ENCODE measurements at regions not wholly inside any gene's neighbourhood (a gene's known extent, or its start where the extent isn't known, plus 50 kb on each side); places are given as distances from the start of the nearest gene placed in this dataset.

DNA sequence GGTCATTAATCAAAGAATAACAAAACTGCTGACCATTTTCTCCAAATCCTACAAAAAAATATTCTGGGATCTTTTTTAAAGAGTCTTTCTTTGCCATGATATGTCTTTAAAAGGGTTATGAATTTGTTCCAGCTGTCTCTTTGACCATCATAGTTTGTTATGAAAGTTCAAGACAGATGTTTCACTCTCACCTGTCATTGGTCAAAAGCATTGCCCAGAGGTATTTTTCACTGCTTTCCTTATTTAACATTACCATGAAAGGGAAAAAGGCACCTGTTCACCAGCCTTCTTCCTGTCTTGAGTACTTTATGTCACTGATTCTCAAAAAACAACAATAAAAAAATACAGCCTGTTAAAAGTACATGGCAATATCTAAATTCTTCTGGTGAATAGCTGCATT lies 643.8 kb downstream of the FAT4 start:
- TF ChIP-seq, protein P1, sequence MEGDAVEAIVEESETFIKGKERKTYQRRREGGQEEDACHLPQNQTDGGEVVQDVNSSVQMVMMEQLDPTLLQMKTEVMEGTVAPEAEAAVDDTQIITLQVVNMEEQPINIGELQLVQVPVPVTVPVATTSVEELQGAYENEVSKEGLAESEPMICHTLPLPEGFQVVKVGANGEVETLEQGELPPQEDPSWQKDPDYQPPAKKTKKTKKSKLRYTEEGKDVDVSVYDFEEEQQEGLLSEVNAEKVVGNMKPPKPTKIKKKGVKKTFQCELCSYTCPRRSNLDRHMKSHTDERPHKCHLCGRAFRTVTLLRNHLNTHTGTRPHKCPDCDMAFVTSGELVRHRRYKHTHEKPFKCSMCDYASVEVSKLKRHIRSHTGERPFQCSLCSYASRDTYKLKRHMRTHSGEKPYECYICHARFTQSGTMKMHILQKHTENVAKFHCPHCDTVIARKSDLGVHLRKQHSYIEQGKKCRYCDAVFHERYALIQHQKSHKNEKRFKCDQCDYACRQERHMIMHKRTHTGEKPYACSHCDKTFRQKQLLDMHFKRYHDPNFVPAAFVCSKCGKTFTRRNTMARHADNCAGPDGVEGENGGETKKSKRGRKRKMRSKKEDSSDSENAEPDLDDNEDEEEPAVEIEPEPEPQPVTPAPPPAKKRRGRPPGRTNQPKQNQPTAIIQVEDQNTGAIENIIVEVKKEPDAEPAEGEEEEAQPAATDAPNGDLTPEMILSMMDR (conservative IDR thresholded peaks at IDR 0.05; ENCODE audit: control insufficient read depth, insufficient read depth, low read depth, low read length) = no peak
- DNase-seq (ENCODE audit: low read depth) = no peak
- no peak overlapping the region for H3K4me3 ChIP-seq (ENCODE audit: control insufficient read depth, low read depth, low read length)

DNA sequence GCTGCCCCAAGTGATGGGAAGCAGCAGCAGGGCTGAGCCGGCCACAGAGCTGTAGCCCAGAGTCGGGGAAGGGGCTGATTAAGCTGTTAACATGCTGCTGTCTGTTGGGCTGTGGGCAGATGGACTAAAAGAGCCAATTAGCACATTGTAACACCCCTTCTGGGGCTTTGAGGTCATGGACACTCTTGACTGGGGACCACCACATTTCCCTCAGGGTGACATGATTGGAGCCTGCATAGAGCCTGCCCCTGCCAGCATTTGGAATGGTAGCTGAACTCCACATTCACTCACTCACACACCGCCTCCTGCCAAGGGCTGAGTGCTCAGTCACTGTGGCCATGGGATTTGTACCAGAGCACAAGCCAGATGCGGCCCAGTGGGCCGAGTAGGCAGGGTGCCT lies 646.9 kb downstream of the FAT4 start:
- no peak overlapping the region for H3K4me3 ChIP-seq (ENCODE audit: control insufficient read depth, low read depth, low read length)
- TF ChIP-seq, protein P1 (conservative IDR thresholded peaks at IDR 0.05; ENCODE audit: control insufficient read depth, insufficient read depth, low read depth, low read length) = no peak
- no peak for DNase-seq (ENCODE audit: low read depth)

DNA sequence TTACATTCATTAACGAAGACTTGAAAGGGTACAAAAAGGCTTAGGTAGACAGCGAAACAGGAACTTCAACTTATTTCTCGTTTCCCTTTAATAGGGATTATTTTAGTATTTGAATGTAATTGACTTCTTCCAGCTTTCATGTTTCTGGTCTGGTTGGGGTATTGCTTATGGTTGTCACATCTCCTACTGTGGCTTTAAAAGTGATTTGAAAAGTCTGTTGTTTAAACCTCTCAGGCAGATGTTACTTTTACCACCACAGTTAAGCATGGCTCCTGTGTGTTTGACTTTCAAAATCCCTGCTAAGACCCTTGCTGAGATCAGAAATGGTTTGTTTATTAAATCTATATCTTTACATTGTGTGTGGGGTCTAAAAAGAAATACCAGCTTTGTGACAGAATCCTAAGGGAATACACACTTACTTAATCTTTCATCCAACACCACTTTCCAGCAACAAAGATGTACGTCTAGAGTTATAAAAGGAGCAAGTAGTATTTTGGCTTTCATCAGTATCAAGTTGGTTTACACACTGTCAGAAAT lies 661.2 kb downstream of the FAT4 start:
- no peak for DNase-seq (ENCODE audit: low read depth)
- TF ChIP-seq, protein P1 (conservative IDR thresholded peaks at IDR 0.05; ENCODE audit: control insufficient read depth, insufficient read depth, low read depth, low read length) = no peak

DNA sequence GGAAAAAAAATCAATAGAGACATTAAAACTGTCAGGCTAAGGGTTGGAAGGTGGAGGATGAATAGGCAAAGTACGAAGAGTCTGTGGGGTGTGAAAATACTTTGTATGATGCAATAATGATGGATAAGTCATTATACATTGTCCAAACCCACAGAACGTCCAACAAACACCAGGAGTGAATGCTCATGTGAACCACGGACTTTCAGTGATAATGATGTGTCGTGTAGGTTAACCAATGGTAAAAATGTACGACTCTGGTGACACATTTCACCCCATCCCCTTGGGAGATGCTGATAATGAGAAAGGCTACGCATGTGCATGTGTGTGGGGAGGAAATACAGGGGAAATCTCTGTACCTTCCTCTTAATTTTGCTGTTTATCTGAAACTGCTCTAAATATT lies 665.2 kb downstream of the FAT4 start:
- no peak overlapping the region for H3K4me3 ChIP-seq (ENCODE audit: control insufficient read depth, low read depth, low read length)
- peak; percentile 6 for DNase-seq (ENCODE audit: low read depth)
- TF ChIP-seq, protein P1 (conservative IDR thresholded peaks at IDR 0.05; ENCODE audit: control insufficient read depth, insufficient read depth, low read depth, low read length) = no peak

More for the DNA sequence above, 661.2 kb downstream of the FAT4 start:
- no peak overlapping the region for H3K4me3 ChIP-seq (ENCODE audit: control insufficient read depth, low read depth, low read length)

DNA sequence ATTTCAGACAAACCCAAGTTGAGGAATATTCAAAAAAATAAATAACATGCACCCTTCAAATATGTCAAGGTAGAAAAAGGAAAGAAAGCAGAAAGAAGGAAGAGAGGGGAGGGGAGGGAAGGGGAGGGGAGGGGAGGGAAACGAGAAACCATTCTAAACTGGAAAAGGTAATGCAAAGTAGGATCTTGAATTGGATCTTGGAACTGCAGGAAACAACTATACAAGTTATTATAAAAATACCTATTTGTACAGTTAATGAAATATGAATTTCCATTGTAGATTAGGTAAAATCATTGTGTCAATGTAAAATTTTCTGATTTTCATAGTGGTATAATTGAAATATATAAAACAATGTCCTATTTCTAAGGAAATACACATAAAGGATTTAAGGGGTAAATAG lies 668.4 kb downstream of the FAT4 start:
- TF ChIP-seq, protein P1 (conservative IDR thresholded peaks at IDR 0.05; ENCODE audit: control insufficient read depth, insufficient read depth, low read depth, low read length) = no peak
- H3K4me3 ChIP-seq (ENCODE audit: control insufficient read depth, low read depth, low read length) = no peak overlapping the region
- no peak for DNase-seq (ENCODE audit: low read depth)

DNA sequence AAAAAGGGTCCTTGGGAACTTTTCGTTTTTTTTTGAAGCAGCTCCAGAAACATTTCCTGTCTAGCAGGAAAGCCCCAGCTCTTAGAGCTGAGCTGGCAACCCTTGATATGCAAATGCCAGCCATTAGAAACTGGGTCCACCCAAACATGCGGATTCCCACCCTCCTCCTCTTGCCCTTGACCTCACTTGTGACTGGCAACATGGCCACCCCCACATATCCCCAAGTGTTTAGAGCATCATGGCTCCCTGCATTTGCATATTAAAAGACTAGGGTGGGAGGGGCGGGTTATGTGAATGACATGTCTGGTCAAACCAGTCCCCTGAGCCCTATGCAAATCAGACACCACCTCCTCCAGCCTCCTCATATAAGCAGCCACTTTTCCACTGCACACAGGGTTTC lies 671.1 kb downstream of the FAT4 start:
- DNase-seq (ENCODE audit: low read depth) = no peak
- no peak overlapping the region for H3K4me3 ChIP-seq (ENCODE audit: control insufficient read depth, low read depth, low read length)
- TF ChIP-seq, protein P1 (conservative IDR thresholded peaks at IDR 0.05; ENCODE audit: control insufficient read depth, insufficient read depth, low read depth, low read length) = no peak

DNA sequence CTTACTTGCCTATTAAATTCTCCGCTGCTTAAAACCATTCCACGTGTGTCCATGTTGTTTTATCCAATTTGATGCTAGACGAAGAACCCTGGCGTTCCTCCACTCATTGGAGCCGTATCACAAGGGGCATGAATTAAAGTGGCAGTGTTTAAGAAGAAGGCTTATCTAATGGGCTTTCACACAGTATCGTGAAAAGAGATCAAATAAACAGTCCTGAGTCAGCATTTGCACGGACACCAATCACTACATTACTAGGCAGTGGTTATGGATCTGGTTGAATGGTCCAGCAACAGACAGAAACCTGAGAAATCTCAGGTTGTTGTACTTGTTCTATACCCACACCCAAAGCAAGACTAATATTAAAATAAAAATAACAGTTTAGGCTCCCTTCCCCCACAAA lies 671.6 kb downstream of the FAT4 start:
- no peak overlapping the region for H3K4me3 ChIP-seq (ENCODE audit: control insufficient read depth, low read depth, low read length)
- DNase-seq (ENCODE audit: low read depth) = no peak
- TF ChIP-seq, protein P1 (conservative IDR thresholded peaks at IDR 0.05; ENCODE audit: control insufficient read depth, insufficient read depth, low read depth, low read length) = no peak
